HL-60/S4 treated with retinoic acid at 250 ng/mL for 4 days and 3 days (cell line): ENCODE measurements at regions not wholly inside any gene's neighbourhood (a gene's known extent, or its start where the extent isn't known, plus 50 kb on each side); places are given as distances from the start of the nearest gene placed in this dataset.
"Not testable (repeated sequence)": the region's sequence is repeated elsewhere in the genome, so short reads cannot be mapped to it uniquely, and the experiment has no call there.

ENCODE experiments used
- in situ Hi-C: fragments of 300-500 bp; cut with MboI; formaldehyde crosslinking; loops from 2 replicates; pipeline ENCODE4 v1.7.0; 2022; ENCODE audit warnings: low sequenced_read_pairs

GRCh38 chr16:64265756-64266155 lies 856.1 kb downstream of the CDH11 start:
- in situ Hi-C loops: no loop called here

GRCh38 chr16:64260631-64261401 lies 861.0 kb downstream of the CDH11 start:
- in situ Hi-C loops: not testable (repeated sequence)

- in situ Hi-C loops: no loop called here
Observed at GRCh38 chr16:64254443-64255367, 867.2 kb downstream of the CDH11 start.

- in situ Hi-C loops: no loop called here
Observed at GRCh38 chr16:64253525-64253924, 868.3 kb downstream of the CDH11 start.

GRCh38 chr16:64253096-64253495 lies 868.8 kb downstream of the CDH11 start:
- in situ Hi-C loops: no loop called here

GRCh38 chr16:64251742-64252141 lies 870.1 kb downstream of the CDH11 start:
- in situ Hi-C loops: no loop called here

GRCh38 chr16:64250866-64251265 lies 871.0 kb downstream of the CDH11 start:
- in situ Hi-C loops: no loop called here

- in situ Hi-C loops: no loop called here
Observed at GRCh38 chr16:64242492-64242891, 879.4 kb downstream of the CDH11 start.

- in situ Hi-C loops: no loop called here
Observed at GRCh38 chr16:64240586-64240985, 881.3 kb downstream of the CDH11 start.

GRCh38 chr16:64238571-64238970 lies 883.3 kb downstream of the CDH11 start:
- in situ Hi-C loops: no loop called here

- in situ Hi-C loops: no loop called here
Observed at GRCh38 chr16:64236316-64236715, 885.5 kb downstream of the CDH11 start.

- in situ Hi-C loops: no loop called here
Observed at GRCh38 chr16:64234200-64234599, 887.7 kb downstream of the CDH11 start.

- in situ Hi-C loops: no loop called here
Observed at GRCh38 chr16:64225696-64226095, 896.2 kb downstream of the CDH11 start.

- in situ Hi-C loops: no loop called here
Observed at GRCh38 chr16:64225036-64225435, 896.8 kb downstream of the CDH11 start.

GRCh38 chr16:64217789-64218535 lies 903.9 kb downstream of the CDH11 start:
- in situ Hi-C loops: no loop called here

GRCh38 chr16:64215730-64216129 lies 906.1 kb downstream of the CDH11 start:
- in situ Hi-C loops: no loop called here

- in situ Hi-C loops: no loop called here
Observed at GRCh38 chr16:64211331-64211730, 910.5 kb downstream of the CDH11 start.

GRCh38 chr16:64206862-64207261 lies 915.0 kb downstream of the CDH11 start:
- in situ Hi-C loops: no loop called here

GRCh38 chr16:64203126-64203525 lies 918.7 kb downstream of the CDH11 start:
- in situ Hi-C loops: no loop called here

- in situ Hi-C loops: no loop called here
Observed at GRCh38 chr16:64202571-64202970, 919.3 kb downstream of the CDH11 start.

- in situ Hi-C loops: no loop called here
Observed at GRCh38 chr16:64196444-64196843, 925.4 kb downstream of the CDH11 start.
